COLO668 (cell line): ENCODE measurements at regions not wholly inside any gene's neighbourhood (a gene's known extent, or its start where the extent isn't known, plus 50 kb on each side); places are given as distances from the start of the nearest gene placed in this dataset.
"Not testable (repeated sequence)": the region's sequence is repeated elsewhere in the genome, so short reads cannot be mapped to it uniquely, and the experiment has no call there.

Experiments
- DNase-seq: peaks from one replicate; lab custom pipeline; 2025; ENCODE audit not compliant: unreplicated experiment; lab: John Stamatoyannopoulos, UW

DNA sequence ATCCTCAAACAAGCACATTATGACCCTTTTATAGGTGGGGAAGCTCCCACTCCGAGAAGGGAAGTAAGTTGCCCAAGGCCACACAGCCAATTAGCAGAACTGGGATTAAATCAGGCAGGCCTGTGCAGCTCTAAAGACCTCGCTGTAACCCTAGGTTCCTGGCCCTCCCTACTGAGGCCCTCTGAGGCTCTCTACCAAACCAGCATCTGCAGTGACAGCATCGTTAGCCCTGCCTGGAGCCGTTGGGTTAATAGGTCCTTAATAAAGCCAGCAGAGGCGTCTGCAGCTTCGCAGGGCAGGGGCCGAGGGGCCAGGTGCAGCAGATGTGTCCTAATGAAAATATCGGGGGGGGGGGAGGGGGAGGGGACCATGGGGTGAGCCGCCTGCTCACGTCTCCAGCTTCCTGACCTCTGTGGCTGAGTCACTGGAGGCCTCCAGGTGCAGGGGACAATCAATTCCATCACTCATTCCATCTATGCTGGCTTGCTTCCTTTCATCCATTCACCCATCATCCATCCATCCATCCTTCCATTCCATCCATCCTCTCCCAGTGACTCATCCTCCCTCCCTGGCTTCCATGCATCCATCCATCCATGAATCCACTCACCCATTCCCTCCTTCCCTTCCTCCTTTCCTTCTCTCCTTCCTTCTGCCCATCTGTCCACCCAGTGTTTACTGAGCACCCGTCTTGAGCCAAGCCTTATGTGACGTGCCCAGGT lies 203.9 kb downstream of the C9orf50 start:
- peak; percentile 19 for DNase-seq

- DNase-seq = peak; percentile 17
Observed at GRCh38 chr9:129415942-129416651, 204.8 kb downstream of the C9orf50 start.

DNA sequence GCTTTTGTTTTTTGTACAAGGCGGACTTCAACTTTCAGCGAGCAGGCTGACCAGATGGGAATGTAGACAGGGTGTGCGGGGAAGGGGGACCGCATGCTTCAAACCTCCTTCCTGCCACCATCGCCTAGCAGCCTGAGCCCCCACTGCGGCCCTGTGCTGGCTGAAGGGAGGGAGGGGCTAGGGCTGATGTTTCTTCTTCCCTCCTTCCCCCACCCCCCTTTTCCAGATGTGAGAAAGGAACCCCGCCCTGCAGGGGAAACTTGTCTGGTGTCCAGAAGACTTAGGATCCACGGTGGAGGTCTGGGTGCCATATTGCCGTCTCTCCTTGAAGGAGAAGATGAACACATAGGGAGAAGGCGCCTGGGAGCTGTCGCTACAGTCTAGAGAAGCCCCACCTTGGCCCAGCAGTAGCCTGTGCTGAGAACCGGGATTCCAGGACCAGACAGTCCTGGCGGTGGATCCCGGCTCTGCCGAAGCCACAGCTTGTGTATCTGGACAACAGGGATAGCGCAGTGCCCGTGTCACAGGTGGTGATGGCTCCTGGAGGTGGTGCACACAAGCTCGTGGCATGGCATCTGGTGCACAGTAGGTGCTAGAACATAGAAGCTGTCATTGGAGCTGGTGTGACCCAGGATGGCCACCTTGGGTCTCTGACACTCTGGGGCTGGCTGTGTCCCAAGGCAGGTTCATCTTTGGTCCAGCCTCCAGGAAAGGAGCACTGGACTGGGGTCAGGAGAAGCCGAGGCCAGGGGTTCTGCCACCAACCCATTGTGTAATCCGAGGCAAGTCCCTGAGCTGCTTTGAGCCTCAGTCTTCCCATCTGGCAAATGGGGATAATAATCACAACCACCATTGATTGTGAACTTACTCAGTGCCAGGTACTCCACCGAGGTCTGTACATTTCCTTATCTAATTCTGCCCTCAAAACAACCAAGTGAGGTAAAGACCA lies 205.6 kb downstream of the C9orf50 start:
- no peak for DNase-seq

DNA sequence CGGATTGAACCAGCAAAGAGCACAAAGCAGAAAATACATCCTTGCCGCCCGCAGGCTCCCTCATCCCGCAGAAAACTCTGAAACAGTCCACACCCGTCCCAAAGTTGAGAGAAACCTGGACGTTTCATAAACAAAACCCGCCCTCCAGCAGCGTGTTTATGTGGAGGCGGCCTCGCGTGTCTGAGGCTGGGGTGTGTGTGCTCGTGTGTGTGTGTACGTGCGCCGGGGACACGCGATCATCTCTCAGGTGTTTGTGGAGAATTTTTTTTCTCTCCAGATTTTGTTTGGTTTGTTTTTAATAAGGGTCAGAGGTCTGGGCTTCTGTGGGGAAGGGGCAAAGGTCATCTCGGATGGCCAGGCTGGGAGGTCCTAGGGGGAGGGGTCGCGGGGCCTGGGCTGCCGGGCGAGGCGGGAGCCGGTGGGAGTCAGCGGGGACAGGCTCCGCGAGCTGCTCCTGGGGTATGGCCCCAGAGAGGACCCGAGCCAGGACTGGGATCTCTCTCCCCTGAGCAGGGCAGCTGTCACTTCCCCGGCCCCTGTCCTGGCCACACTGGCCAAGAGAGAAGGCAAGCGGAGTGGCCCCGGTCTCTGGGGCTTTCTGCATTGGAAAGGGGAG lies 206.4 kb downstream of the C9orf50 start:
- DNase-seq = peak; percentile 36

DNA sequence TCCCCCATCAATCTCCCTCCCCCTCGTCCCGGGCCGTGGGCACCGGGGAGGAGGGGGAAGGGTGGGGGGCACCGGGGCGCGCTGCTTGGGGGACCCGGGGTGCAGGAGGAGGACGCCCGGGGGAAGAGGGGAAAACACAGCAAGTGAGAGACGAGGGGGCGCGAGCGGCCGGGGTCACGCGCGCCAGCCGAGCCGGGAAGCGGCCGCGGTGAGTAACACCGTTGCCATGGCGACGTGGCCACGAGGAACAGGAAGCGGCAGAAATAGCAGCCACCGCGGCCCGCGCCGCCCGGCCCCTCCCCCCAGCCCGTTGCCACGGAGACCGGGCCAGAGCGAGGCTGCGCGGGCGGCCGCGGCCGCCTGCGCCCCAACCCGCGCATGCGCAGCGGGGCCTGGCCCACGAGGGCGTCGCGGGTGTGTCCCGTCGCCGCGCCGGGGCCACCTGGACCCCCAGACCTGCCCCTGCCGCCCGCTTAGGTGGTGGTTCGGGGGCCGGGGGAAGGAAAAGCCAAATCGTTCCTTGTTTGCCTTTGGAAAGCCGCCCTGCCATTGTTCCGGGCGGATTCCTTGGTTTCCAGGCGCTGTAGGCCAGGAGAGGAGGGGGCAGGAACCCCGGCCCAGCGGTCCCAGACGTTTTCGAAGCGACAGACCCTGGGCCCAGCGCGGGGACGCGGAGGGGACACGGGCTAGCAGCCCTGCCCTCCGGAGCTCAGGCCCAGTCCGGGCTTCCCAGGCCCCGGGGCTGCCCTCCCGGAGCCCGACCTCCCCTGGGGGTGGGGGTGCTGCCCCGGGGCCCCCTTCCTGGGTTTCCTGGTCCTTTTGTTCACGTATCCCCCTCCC lies 207.1 kb downstream of the C9orf50 start:
- peak; percentile 99 for DNase-seq

GRCh38 chr9:129412814-129413536 lies 207.9 kb downstream of the C9orf50 start:
- peak; percentile 71 for DNase-seq

GRCh38 chr9:129412176-129412813 lies 208.6 kb downstream of the C9orf50 start:
- not testable (repeated sequence) for DNase-seq

DNA sequence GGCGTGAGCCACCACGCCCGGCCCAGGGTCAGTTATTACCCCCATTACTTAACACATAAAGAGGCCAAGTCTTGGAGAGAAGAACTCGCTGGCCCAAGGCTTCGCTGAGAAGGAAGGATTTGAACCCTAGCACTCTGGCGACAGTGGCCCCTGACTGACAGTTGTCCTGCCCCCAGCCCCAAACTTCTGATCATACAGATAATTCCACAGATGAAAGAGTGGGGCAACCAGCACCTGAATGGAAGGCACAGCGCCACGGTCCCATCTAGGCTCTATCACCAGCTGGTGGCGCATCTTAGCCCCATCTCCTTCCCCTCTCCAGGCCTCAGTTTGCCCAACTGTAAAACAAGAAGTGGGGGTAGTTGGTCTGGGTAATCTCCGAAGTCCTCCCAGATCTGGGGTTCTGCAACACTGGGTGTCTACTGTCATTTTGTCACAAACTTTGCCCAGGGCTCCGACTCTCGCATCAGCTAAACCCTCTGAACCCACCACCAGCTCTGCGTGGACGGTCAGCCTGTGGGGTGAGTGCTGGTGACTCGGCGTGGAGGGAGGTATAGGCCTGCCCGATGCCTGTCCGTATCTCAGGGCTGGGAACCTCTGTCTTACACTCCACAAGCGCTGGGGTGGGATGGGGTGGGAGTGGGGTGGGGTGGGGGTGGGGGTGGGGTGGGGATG lies 209.3 kb downstream of the C9orf50 start:
- no peak for DNase-seq

DNA sequence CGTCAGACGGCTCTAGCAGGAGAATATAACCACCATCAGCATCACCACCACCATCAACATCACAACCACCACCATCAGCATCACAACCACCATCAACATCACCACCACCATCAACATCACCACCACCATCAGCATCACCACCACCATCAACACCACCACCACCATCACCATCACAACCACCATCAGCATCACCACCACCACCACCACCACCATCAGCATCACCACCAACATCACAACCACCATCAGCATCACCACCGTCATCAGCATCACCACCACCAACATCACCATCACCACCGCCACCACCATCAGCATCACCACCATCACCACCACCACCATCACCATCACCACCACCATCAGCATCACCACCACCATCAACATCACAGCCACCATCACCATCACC lies 210.7 kb downstream of the C9orf50 start:
- no peak for DNase-seq

DNA sequence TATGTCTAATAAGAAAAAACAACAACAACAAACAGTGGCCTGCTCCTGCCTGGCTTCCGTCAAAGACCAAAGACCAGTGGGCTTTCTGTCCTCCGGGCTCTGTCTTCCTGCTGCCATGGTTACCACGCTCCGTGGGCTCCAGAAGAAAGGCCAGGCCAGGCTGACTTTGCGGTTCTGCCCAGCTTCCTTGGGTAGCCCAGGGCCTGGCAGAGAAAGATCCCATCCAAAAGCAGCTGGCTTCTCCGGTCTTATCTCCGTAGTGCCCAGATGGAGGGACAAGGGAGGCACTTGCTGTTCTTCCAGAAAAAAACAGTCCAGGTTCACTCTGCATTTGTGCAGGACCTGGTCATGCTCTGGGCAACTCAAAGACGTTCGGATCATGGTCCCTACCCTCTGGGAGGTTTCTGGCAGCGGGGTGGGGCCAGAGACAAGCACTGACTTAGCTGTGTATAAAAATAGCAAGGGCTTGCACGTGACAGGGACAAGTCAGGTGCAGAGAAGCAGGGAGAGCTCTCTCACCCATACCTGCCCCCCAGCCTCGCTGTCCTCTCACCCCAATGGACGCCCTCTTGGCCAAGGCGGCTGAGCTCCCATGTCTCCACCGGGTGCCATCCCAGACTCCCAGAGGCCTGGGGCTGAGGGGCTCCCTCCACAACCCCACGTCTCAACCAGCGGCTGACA lies 212.2 kb downstream of the C9orf50 start:
- no peak for DNase-seq

DNA sequence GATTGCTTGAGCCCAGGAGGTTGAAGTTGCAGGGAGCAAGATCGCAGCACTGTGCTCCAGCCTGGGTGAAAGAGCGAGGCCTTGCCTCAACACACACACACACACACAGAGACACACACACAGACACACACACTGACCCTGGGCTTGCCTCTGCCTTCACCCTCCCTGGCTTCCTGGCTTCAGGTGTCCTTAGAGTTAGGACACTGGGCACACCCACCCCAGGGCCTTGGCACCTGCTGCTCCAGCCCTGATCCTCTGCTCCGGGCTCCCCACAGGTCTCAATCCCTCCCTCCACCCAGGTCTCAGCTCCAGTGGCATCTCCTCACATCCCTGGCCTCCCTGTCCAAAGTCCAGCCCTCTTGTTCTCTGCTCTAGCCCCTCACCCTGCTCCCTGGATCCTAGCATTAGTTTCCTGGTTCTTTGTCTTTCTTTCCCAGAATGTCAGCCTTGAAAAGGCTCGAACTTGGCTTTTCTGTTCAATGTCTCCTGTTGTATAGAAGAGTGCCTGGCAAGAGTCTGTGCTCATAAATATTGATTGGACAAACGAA lies 212.9 kb downstream of the C9orf50 start:
- no peak for DNase-seq

- peak; percentile 14 for DNase-seq
Observed at GRCh38 chr9:129406278-129407225, 214.3 kb downstream of the C9orf50 start.

DNA sequence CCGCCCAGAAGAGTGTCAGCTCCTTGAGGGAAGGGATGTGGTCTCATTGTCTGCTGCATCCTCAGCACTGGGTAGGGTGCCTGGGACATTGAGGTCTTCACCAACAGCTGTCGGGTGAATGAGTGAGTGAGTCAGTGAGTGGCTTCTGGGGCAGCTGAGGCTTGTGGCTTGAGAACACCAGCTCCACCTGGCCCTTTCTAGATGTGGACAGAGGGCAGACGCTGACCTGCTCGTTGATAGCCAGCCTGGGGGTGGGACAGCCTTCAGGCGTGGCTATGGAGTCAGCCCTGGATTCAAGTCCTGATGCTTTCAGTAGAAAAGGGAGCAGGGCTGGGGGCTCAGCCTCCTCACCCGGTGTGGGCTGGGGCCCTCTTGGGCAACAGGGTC lies 215.1 kb downstream of the C9orf50 start:
- no peak for DNase-seq

DNA sequence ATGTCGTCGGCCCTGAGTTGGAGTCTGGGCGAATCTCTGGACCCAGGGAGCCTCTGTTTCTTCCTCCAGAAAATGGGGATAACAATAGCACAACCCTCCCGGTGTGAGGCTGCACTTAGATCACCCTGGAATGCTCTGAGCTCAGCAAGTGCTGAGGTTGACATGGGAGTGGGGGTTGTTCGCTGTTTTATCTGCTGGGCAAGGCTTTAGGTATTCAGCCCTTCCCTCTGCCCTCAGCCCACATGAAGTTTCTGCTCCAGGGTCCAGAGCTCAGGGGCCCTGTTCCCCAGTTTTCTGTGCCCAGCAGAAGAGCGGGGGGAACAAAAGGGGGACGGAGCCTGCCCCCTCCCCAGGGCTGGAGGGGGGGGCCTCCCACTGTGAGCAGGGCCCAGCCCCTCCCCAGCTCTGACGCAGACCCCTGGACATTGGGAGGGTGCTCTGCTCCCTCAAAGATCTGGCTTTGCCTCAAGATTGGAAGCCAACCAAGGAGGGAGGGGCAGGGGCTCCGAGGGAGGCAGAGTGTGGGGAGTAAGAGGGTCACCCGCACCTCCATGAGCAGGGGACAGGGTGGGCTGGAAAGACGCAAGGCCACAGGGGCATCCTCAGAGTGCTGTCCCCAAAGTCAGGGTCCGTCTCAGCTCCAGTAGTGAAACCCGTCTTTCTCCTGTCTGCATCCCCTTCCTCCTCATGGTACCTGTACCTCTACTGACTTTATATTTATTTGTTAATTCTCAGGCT lies 215.6 kb downstream of the C9orf50 start:
- DNase-seq = no peak

DNA sequence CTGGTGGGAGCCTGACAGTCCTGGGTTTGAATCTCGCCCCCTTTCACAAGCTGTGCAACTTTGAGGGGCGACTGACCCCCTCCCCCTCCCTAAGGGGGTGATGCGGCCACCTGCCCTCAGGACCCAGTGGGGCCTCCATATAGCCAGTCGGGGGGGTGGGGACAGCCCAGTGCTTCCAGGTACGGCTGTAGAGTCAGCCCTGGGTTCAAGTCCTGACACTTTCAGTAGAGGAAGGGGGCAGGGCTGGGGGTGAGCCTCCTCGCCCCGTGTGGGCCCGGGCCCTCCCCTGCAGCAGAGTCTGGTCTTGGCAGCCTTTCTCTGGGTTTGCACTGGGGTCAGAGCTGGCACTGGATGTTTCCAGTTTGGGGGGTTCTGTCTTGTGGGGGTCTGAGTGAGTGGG lies 216.3 kb downstream of the C9orf50 start:
- no peak for DNase-seq
